Hepatocyte (in vitro differentiated cells): ENCODE measurements at regions not wholly inside any gene's neighbourhood (a gene's known extent, or its start where the extent isn't known, plus 50 kb on each side); places are given as distances from the start of the nearest gene placed in this dataset.

Experiments used
- DNase-seq: peaks from one replicate; pipeline ENCODE4 v3.0.0-alpha.2; 2016; ENCODE audit warnings: low spot score
- H2AFZ ChIP-seq: fragments of 200-600 bp; sonication (generic); 2 replicates; pipeline ENCODE4 v1.6.0; 2016; ENCODE audit warnings: antibody characterized with exemption, mild to moderate bottlenecking
- H3K27ac ChIP-seq: fragments of 200-600 bp; sonication (generic); 2 replicates; pipeline ENCODE4 v1.5.1; 2016; ENCODE audit warnings: mild to moderate bottlenecking
- H3K27me3 ChIP-seq: fragments of 200-600 bp; sonication (generic); 2 replicates; pipeline ENCODE4 v1.6.1; 2016
- H3K36me3 ChIP-seq: fragments of 200-600 bp; sonication (generic); replicated peaks from 2 replicates; pipeline ENCODE4 v1.5.1; 2016; ENCODE audit warnings: low read depth; ENCODE audit not compliant: insufficient read depth
- H3K4me1 ChIP-seq: fragments of 200-600 bp; sonication (generic); 2 replicates; pipeline ENCODE4 v1.5.1; 2016; ENCODE audit warnings: mild to moderate bottlenecking, moderate library complexity; ENCODE audit not compliant: insufficient read depth
- H3K4me2 ChIP-seq: fragments of 200-600 bp; sonication (generic); 2 replicates; pipeline ENCODE4 v1.6.0; 2016
- H3K4me3 ChIP-seq: fragments of 200-600 bp; sonication (generic); 2 replicates; pipeline ENCODE4 v1.5.1; 2016; ENCODE audit warnings: mild to moderate bottlenecking
- H3K79me2 ChIP-seq: fragments of 200-600 bp; sonication (generic); 2 replicates; pipeline ENCODE4 v1.6.0; 2017; ENCODE audit warnings: mild to moderate bottlenecking
- H3K9me2 ChIP-seq: fragments of 200-600 bp; sonication (generic); replicated peaks from 2 replicates; pipeline ENCODE4 v1.6.0; 2017; ENCODE audit warnings: mild to moderate bottlenecking; ENCODE audit not compliant: insufficient read depth
- H3K9me3 ChIP-seq: fragments of 200-600 bp; sonication (generic); 2 replicates; pipeline ENCODE4 v1.5.1; 2016; ENCODE audit warnings: low read depth, mild to moderate bottlenecking
- H4K20me1 ChIP-seq: fragments of 200-600 bp; sonication (generic); 2 replicates; pipeline ENCODE4 v1.6.0; 2016; ENCODE audit warnings: mild to moderate bottlenecking; ENCODE audit not compliant: insufficient read depth, poor library complexity, severe bottlenecking
- EZH2 ChIP-seq: fragments of 200-600 bp; sonication (generic); IDR thresholded peaks from 2 replicates; pipeline ENCODE4 v1.6.1; 2016; ENCODE audit warnings: antibody characterized with exemption, mild to moderate bottlenecking, borderline replicate concordance
- EZH2phosphoT487 ChIP-seq: fragments of 200-600 bp; sonication (generic); IDR thresholded peaks from one replicate; pipeline ENCODE4 v1.6.1; 2018; ENCODE audit warnings: antibody characterized with exemption, mild to moderate bottlenecking, low read depth, moderate library complexity; ENCODE audit not compliant: unreplicated experiment, severe bottlenecking
- WGBS: methylation state at CpG from one replicate; pipeline ENCODE4 v1.1.6; 2016; ENCODE audit warnings: low lambda C conversion rate; ENCODE audit errors: missing lambda C conversion rate; 5-methylcytosine and 5-hydroxymethylcytosine counted together
- TF ChIP-seq, protein P1 (sequence below): fragments of 200-600 bp; sonication (generic); IDR thresholded peaks from 2 replicates; pipeline ENCODE4 v1.5.1; 2016; ENCODE audit warnings: antibody characterized with exemption, mild to moderate bottlenecking; ENCODE audit not compliant: poor library complexity

DNA sequence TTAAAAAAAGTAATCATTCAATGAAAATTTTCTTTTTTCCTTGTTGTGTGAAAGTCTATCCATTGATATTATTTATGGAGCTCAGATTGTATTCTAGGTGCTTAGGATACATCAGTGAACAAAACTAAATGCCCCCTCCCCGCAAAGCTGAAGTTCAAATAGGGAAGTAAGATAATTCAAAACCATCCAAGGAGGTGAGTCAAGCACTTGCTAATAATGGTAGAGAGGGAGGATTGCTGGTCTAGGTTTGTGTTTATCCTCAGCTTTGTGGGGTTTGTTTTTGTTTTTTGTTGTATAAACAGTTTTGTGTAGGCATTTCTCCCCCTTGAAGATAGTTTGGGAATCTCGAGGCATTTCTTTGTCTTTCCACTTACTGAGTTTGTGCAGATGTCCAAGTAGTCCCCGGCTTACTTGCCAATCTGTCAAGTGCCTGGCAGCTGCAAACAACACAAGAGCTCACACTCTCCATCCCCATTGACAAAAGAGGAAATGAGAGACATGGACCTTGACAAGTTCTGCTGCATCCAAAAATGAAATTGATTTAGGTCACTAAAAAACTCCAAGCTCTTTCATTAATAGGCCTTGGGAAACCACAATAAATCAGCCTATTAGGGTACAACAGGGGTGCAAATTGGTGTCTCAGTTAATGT is 575.8 kb upstream of the TBL1XR1 start:
- H3K4me1 ChIP-seq = no peaks in the 10 kb centered on the region
- no peaks in the 10 kb centered on the region for H4K20me1 ChIP-seq
- H3K36me3 ChIP-seq = no peaks in the 10 kb centered on the region
- no peak overlapping the region for H3K4me3 ChIP-seq
- no peaks in the 10 kb centered on the region for H3K79me2 ChIP-seq
- WGBS = 74% methylated on average over 3 of the region's 3 CpGs
- H2AFZ ChIP-seq = no peak overlapping the region
- H3K27me3 ChIP-seq = no peaks in the 10 kb centered on the region
- H3K9me3 ChIP-seq = no peaks in the 10 kb centered on the region
- TF ChIP-seq EZH2phosphoT487 (no peak), EZH2 (no peak)
- TF ChIP-seq, protein P1, sequence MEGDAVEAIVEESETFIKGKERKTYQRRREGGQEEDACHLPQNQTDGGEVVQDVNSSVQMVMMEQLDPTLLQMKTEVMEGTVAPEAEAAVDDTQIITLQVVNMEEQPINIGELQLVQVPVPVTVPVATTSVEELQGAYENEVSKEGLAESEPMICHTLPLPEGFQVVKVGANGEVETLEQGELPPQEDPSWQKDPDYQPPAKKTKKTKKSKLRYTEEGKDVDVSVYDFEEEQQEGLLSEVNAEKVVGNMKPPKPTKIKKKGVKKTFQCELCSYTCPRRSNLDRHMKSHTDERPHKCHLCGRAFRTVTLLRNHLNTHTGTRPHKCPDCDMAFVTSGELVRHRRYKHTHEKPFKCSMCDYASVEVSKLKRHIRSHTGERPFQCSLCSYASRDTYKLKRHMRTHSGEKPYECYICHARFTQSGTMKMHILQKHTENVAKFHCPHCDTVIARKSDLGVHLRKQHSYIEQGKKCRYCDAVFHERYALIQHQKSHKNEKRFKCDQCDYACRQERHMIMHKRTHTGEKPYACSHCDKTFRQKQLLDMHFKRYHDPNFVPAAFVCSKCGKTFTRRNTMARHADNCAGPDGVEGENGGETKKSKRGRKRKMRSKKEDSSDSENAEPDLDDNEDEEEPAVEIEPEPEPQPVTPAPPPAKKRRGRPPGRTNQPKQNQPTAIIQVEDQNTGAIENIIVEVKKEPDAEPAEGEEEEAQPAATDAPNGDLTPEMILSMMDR = no peak
- no peak overlapping the region for H3K4me2 ChIP-seq
- H3K27ac ChIP-seq = no peak overlapping the region
- DNase-seq = no peak
- no peaks in the 10 kb centered on the region for H3K9me2 ChIP-seq

DNA sequence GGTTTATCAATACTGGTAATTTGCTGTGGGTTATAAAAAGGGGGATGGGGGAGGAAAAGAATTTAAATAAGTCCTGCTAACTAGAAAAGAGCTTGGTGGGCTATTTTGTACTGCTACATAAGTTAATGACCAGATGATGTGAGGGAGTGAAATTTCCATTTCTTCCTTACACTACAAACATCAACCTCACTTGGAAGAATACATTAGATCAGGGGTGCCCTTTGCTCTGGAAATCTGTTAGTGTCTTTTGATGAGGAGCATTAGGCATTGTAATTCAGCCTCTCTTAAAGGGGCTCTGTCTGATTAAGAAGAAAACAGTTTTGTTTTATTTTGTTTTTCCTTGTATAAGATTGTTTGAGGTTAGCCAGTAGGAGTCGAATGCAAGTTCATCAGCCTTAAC is 576.4 kb upstream of the TBL1XR1 start:
- no peaks in the 10 kb centered on the region for H3K36me3 ChIP-seq
- TF ChIP-seq, protein P1 = no peak
- TF ChIP-seq EZH2 = no peak
- no peak for TF ChIP-seq EZH2phosphoT487
- H3K4me1 ChIP-seq = no peaks in the 10 kb centered on the region
- no peak overlapping the region for H2AFZ ChIP-seq
- H3K4me3 ChIP-seq = no peak overlapping the region
- H3K4me2 ChIP-seq = no peak overlapping the region
- WGBS = 85% methylated on average over 1 of the region's 1 CpG
- H3K9me2 ChIP-seq = no peaks in the 10 kb centered on the region
- no peaks in the 10 kb centered on the region for H4K20me1 ChIP-seq
- H3K79me2 ChIP-seq = no peaks in the 10 kb centered on the region
- H3K27me3 ChIP-seq = no peaks in the 10 kb centered on the region
- H3K27ac ChIP-seq = no peak overlapping the region
- no peak for DNase-seq
- H3K9me3 ChIP-seq = no peaks in the 10 kb centered on the region

DNA sequence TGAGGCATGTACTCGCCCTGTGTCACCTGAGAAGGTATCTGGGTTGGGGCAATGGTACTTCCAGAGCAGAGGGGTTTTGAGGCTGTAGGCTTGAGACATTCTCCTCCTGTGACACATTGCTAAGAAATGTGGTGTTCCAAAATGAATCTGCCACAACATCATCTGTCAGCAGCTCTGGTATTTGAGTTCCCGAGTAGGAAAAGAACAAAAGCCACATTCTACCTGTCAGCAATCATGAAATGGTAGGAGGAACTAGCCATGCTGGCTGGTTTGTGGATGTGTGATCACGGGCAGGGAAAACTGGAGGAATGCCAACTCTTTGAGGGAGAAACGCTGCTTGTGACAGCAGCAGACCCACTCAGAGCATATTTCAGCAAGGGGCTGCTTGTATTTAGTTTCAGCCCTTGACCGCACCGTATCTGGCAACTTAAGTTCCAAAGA is 579.4 kb upstream of the TBL1XR1 start:
- Histone ChIP-seq H2AFZ (no peak overlapping the region), H3K4me3 (no peak overlapping the region), H3K9me3 (no peaks in the 10 kb centered on the region), H3K27me3 (no peaks in the 10 kb centered on the region), H3K4me1 (no peaks in the 10 kb centered on the region), H3K27ac (peak overlapping the region; percentile 2), H3K4me2 (no peak overlapping the region), H3K9me2 (no peaks in the 10 kb centered on the region), H4K20me1 (no peaks in the 10 kb centered on the region), H3K36me3 (no peaks in the 10 kb centered on the region), H3K79me2 (no peaks in the 10 kb centered on the region)
- TF ChIP-seq, protein P1 = no peak
- no peak for TF ChIP-seq EZH2
- no peak for TF ChIP-seq EZH2phosphoT487
- WGBS = 64% methylated on average over 6 of the region's 6 CpGs
- DNase-seq = peak; percentile 39
